IMR-90 (cell line): ENCODE measurements at regions not wholly inside any gene's neighbourhood (a gene's known extent, or its start where the extent isn't known, plus 50 kb on each side); places are given as distances from the start of the nearest gene placed in this dataset.

Experiments
- ATAC-seq: fragments of 200-7000 bp; cut with Tn5 transposase; 2 replicates; pipeline ENCODE4 v1.9.1; 2020; ENCODE audit warnings: low read depth, mild to moderate bottlenecking, moderate library complexity
- BruUV-seq: library from RNA; stranded (reverse); fragments of 400-500 nt; replicated peaks from 2 replicates; lab custom pipeline; 2021; lab: Mats Ljungman, UMichigan
- CTCF ChIA-PET: fragments of 300-600 bp; formaldehyde crosslinking; extraction: SDS; loops from one replicate; lab custom pipeline; 2021; ENCODE audit warnings: antibody characterized with exemption; lab: Yijun Ruan, JAX
- POLR2A ChIA-PET: fragments of 300-600 bp; sonication (Branson Sonifier 250); formaldehyde crosslinking; loops from one replicate; lab custom pipeline; 2022; ENCODE audit warnings: antibody characterized with exemption; ENCODE audit not compliant: unreplicated experiment; lab: Charles Lee
- DNase-seq: peaks from one replicate; pipeline ENCODE4 v3.0.0; 2013
- H2AFZ ChIP-seq: replicated peaks from 2 replicates; pipeline ENCODE3; 2013; ENCODE audit warnings: low read length, mild to moderate bottlenecking; ENCODE audit not compliant: poor library complexity
- H2AK5ac ChIP-seq: 2 replicates; pipeline ENCODE4 v1.6.1; 2013; ENCODE audit warnings: low read depth, low read length, inconsistent platforms
- H2AK9ac ChIP-seq: replicated peaks from 2 replicates; pipeline ENCODE3; 2013; ENCODE audit warnings: mild to moderate bottlenecking, low read depth, low read length, moderate library complexity; ENCODE audit not compliant: poor library complexity
- H2BK120ac ChIP-seq: 2 replicates; pipeline ENCODE4 v1.6.1; 2013; ENCODE audit warnings: low read depth, low read length, inconsistent platforms
- H2BK15ac ChIP-seq: 3 replicates; pipeline ENCODE4 v1.6.1; 2013; ENCODE audit warnings: low read depth, low read length, inconsistent platforms
- H2BK20ac ChIP-seq: 2 replicates; pipeline ENCODE4 v1.6.1; 2013; ENCODE audit warnings: low read depth, mild to moderate bottlenecking, inconsistent platforms, low read length, moderate library complexity
- H2BK5ac ChIP-seq: 2 replicates; pipeline ENCODE4 v1.6.1; 2013; ENCODE audit warnings: mild to moderate bottlenecking, low read depth, low read length, inconsistent platforms; ENCODE audit not compliant: poor library complexity, severe bottlenecking
- H3K14ac ChIP-seq: replicated peaks from 2 replicates; pipeline ENCODE4 v1.6.1; 2013; ENCODE audit warnings: low read depth, low read length, inconsistent platforms
- H3K18ac ChIP-seq: 2 replicates; pipeline ENCODE4 v1.6.1; 2013; ENCODE audit warnings: low read depth, low read length, control low read depth
- H3K23ac ChIP-seq: 2 replicates; pipeline ENCODE4 v1.6.1; 2013; ENCODE audit warnings: low read depth, low read length, inconsistent platforms
- H3K27ac ChIP-seq: 2 replicates; pipeline ENCODE4 v1.5.1; 2013; ENCODE audit warnings: mild to moderate bottlenecking, control low read depth, low read length; ENCODE audit not compliant: insufficient read depth
- H3K27me3 ChIP-seq: 2 replicates; pipeline ENCODE4 v1.6.1; 2013; ENCODE audit warnings: low read length; ENCODE audit not compliant: control insufficient read depth, insufficient read depth
- H3K36me3 ChIP-seq: 2 replicates; pipeline ENCODE4 v1.6.1; 2013; ENCODE audit warnings: low read length, mixed read lengths; ENCODE audit not compliant: control insufficient read depth, insufficient read depth
- H3K4ac ChIP-seq: 2 replicates; pipeline ENCODE4 v1.6.1; 2013; ENCODE audit warnings: low read depth, low read length, inconsistent platforms
- H3K4me1 ChIP-seq: 2 replicates; pipeline ENCODE4 v1.6.1; 2013; ENCODE audit warnings: low read length, mixed read lengths; ENCODE audit not compliant: control insufficient read depth, insufficient read depth
- H3K4me2 ChIP-seq: 2 replicates; pipeline ENCODE4 v1.6.1; 2013; ENCODE audit warnings: low read depth, mild to moderate bottlenecking, control low read depth, low read length, moderate library complexity
- H3K4me3 ChIP-seq: 2 replicates; pipeline ENCODE4 v1.5.1; 2013; ENCODE audit warnings: low read depth, mild to moderate bottlenecking, control low read depth, low read length, moderate library complexity; ENCODE audit not compliant: insufficient read depth
- H3K56ac ChIP-seq: 2 replicates; pipeline ENCODE4 v1.6.1; 2013; ENCODE audit warnings: low read length, inconsistent platforms; ENCODE audit not compliant: insufficient read depth; ENCODE audit errors: extremely low read depth
- H3K79me1 ChIP-seq, 2 experiments: 2 replicates each; pipeline ENCODE4 v1.6.1; 2013; ENCODE audit warnings: low read length in 2 of 2, inconsistent platforms in 1 of 2, low read depth in 1 of 2
- H3K9ac ChIP-seq: 2 replicates; pipeline ENCODE4 v1.6.1; 2013; ENCODE audit warnings: low read depth, low read length, control low read depth
- H3K9me1 ChIP-seq: 2 replicates; pipeline ENCODE4 v1.6.1; 2013; ENCODE audit warnings: low read length, inconsistent platforms; ENCODE audit not compliant: insufficient read depth
- H3K9me3 ChIP-seq: 2 replicates; pipeline ENCODE4 v1.6.1; 2013; ENCODE audit warnings: low read length; ENCODE audit not compliant: control insufficient read depth, insufficient read depth
- H4K20me1 ChIP-seq: 2 replicates; pipeline ENCODE4 v1.6.1; 2013; ENCODE audit warnings: low read length, inconsistent platforms; ENCODE audit not compliant: insufficient read depth
- H4K5ac ChIP-seq: 2 replicates; pipeline ENCODE4 v1.6.1; 2013; ENCODE audit warnings: mild to moderate bottlenecking, low read depth, low read length, control low read depth
- H4K8ac ChIP-seq, 2 experiments: 2 replicates each; pipeline ENCODE4 v1.6.1; 2013; ENCODE audit warnings: low read depth in 2 of 2, low read length in 2 of 2, control low read depth in 1 of 2, inconsistent platforms in 1 of 2
- H4K91ac ChIP-seq: 2 replicates; pipeline ENCODE4 v1.6.1; 2013; ENCODE audit warnings: low read depth, low read length, inconsistent platforms; ENCODE audit not compliant: insufficient read depth
- BHLHE40 ChIP-seq: fragments of 150-350 bp; IDR thresholded peaks from 2 replicates; pipeline ENCODE4 v1.6.1; 2016; ENCODE audit warnings: mild to moderate bottlenecking, low read depth, low read length
- MXI1 ChIP-seq: IDR thresholded peaks from 2 replicates; pipeline ENCODE4 v1.6.1; 2012; ENCODE audit warnings: low read depth, mild to moderate bottlenecking, low read length, moderate library complexity, borderline replicate concordance
- RCOR1 ChIP-seq: IDR thresholded peaks from 2 replicates; pipeline ENCODE4 v1.6.1; 2012; ENCODE audit warnings: mild to moderate bottlenecking, low read length, improper control_type of control experiment; ENCODE audit not compliant: insufficient replicate concordance
- SMC3 ChIP-seq: fragments of 150-350 bp; IDR thresholded peaks from 2 replicates; pipeline ENCODE4 v1.6.1; 2016; ENCODE audit warnings: low read depth, mild to moderate bottlenecking, antibody characterized with exemption, low read length, moderate library complexity
- WGBS, 2 experiments: methylation state at CpG; one replicate each; pipeline versions ENCODE4 v1.1.5 to v1.1.7; 2013; ENCODE audit warnings: missing lambda C conversion rate in 2 of 2; ENCODE audit not compliant: insufficient read length in 1 of 2; ENCODE audit errors: extremely low coverage in 2 of 2; 5-methylcytosine and 5-hydroxymethylcytosine counted together
- dilution Hi-C: fragments of 300-500 bp; cut with HindIII; formaldehyde crosslinking; loops from one replicate; pipeline ENCODE4 v1.14.3; 2018; ENCODE audit warnings: low sequenced_read_pairs; ENCODE audit not compliant: unreplicated experiment
- in situ Hi-C: fragments of 300-500 bp; cut with MboI; formaldehyde crosslinking; loops from 3 replicates; pipeline ENCODE4 v1.14.3; 2019; ENCODE audit warnings: low sequenced_read_pairs, inconsistent platforms, mixed read lengths
- intact Hi-C: fragments of 100-400 bp; cut with micrococcal nuclease; formaldehyde crosslinking; loops from 2 replicates; pipeline ENCODE4 v1.10.0; 2022

DNA sequence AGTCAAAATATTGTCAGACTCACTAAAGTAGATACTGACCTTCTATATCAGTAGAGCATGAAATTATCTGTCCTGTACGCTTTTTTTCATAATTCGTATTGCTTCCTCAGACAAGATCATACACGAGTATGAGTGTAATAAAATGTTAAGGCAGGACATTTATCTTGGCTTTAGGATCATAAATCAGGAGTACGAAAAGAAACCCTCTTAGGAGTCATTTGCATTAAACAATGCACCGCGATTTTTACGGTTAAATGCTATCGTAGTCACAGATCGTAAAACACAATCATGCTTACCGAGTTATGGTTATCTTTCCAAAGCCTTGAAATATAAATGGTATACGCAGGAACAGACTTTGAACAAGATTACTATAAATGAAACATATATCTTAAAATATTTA lies 510.3 kb upstream of the ROBO1 start:
- Histone ChIP-seq H4K8ac (no peak overlapping the region), H3K14ac (no peak overlapping the region), H3K27ac (no peak overlapping the region), H3K9me1 (no peaks in the 10 kb centered on the region), H3K9ac (no peak overlapping the region), H2AK5ac (no peak overlapping the region), H3K4me3 (no peak overlapping the region), H2BK15ac (no peak overlapping the region), H3K4ac (no peak overlapping the region), H2AK9ac (no peak overlapping the region), H2BK120ac (no peak overlapping the region), H3K23ac (no peak overlapping the region), H2BK5ac (no peak overlapping the region), H3K36me3 (no peaks in the 10 kb centered on the region), H4K5ac (no peak overlapping the region), H4K20me1 (no peaks in the 10 kb centered on the region), H3K4me2 (no peak overlapping the region), H2AFZ (no peak overlapping the region), H3K56ac (no peak overlapping the region), H3K9me3 (peaks cover 3% of the 10 kb centered on the region; the same call in 1 of the 2 replicates), H2BK20ac (no peak overlapping the region), H3K18ac (no peak overlapping the region), H3K27me3 (no peaks in the 10 kb centered on the region), H4K91ac (no peak overlapping the region), H3K79me1 (no peaks in the 10 kb centered on the region), H3K4me1 (no peaks in the 10 kb centered on the region)
- no TSS peak for BruUV-seq
- DNase-seq, result no peak
- dilution Hi-C loops (no loop called here), intact Hi-C loops (no loop called here), in situ Hi-C loops (no loop called here)
- CTCF ChIA-PET, result no interaction called here
- WGBS, 2 experiments, result no CpG with 5 or more reads among the region's 11 CpGs
- TF ChIP-seq SMC3 (no peak), RCOR1 (no peak), MXI1 (no peak), BHLHE40 (no peak)
- POLR2A ChIA-PET, result no interaction called here
- ATAC-seq, result no peak
